ENCODE measurements at regions not wholly inside any gene's neighbourhood (a gene's known extent, or its start where the extent isn't known, plus 50 kb on each side); places are given as distances from the start of the nearest gene placed in this dataset.

- POLR2A ChIA-PET: no interaction called here
- Histone ChIP-seq H3K4me3 (ENCODE audit: control extremely low read depth in 1 of 5, extremely low read depth in 1 of 5, insufficient read depth in 1 of 5, low read depth in 2 of 5, low read length in 4 of 5) (no peak overlapping the region), H3K9me3 (ENCODE audit: control extremely low read depth in 1 of 3, control insufficient read depth in 2 of 3, insufficient read depth in 1 of 3, low read length in 2 of 3) (peaks cover 0 to 10% (median 0%) of the 10 kb centered on the region in 3 donors), H2AFZ (ENCODE audit: insufficient read depth, low read depth, low read length, poor library complexity, severe bottlenecking) (no peak overlapping the region), H3K4me1 (ENCODE audit: control insufficient read depth in 2 of 2, insufficient read depth in 2 of 2, low read length in 2 of 2) (no peaks in the 10 kb centered on the region), H3K9ac (ENCODE audit: low read length) (no peak overlapping the region), H3K36me3 (replicated peaks in 1 of 2; ENCODE audit: control extremely low read depth in 1 of 2, control insufficient read depth in 1 of 2, extremely low read depth in 1 of 2, insufficient read depth in 2 of 2, low read length in 1 of 2) (no peaks in the 10 kb centered on the region), H3K27ac (ENCODE audit: low read length in 2 of 2) (no peak overlapping the region), H4K20me1 (ENCODE audit: control insufficient read depth, insufficient read depth, low read length, poor library complexity, severe bottlenecking) (no peaks in the 10 kb centered on the region), H3K4me2 (replicated peaks; ENCODE audit: low read depth, low read length, poor library complexity, severe bottlenecking) (no peak overlapping the region), H3K27me3 (replicated peaks in 1 of 4; ENCODE audit: control extremely low read depth in 1 of 4, control insufficient read depth in 3 of 4, insufficient read depth in 4 of 4, low read length in 3 of 4) (no peaks in the 10 kb centered on the region), H3K79me2 (ENCODE audit: control insufficient read depth, insufficient read depth, low read length) (no peaks in the 10 kb centered on the region)
- intact Hi-C loops (cut with micrococcal nuclease): no loop called here
- TF ChIP-seq CTCF (IDR thresholded peaks at IDR 0.05): no peak
- no peak for TF ChIP-seq EZH2 (IDR thresholded peaks at IDR 0.05; ENCODE audit: borderline replicate concordance, insufficient read depth, low read depth, low read length, poor library complexity, severe bottlenecking)
- DNase-seq (no peak), ATAC-seq (ENCODE audit: low read depth) (no peak)
- no peak overlapping the region for H3K4me3 Mint-ChIP-seq
- H3K27ac Mint-ChIP-seq: no peak overlapping the region
- CTCF ChIA-PET: no interaction called here
- 93% methylated on average over 19 of the region's 32 CpGs for WGBS (ENCODE audit: insufficient coverage)
- H3K9me3 Mint-ChIP-seq (ENCODE audit: insufficient read depth): no peaks in the 10 kb centered on the region
- H3K27me3 Mint-ChIP-seq: peaks cover 4% of the 10 kb centered on the region
- H3K4me1 Mint-ChIP-seq: no peaks in the 10 kb centered on the region
These were observed 623.6 kb downstream of the BRD1 start for GRCh38 chr22:49203859-49204598.

- peaks cover 4% of the 10 kb centered on the region for H3K27me3 Mint-ChIP-seq
- ATAC-seq (ENCODE audit: low read depth) (no peak), DNase-seq (no peak)
- no peaks in the 10 kb centered on the region for H3K9me3 Mint-ChIP-seq (ENCODE audit: insufficient read depth)
- Histone ChIP-seq H3K79me2 (ENCODE audit: control insufficient read depth, insufficient read depth, low read length) (no peaks in the 10 kb centered on the region), H2AFZ (ENCODE audit: insufficient read depth, low read depth, low read length, poor library complexity, severe bottlenecking) (no peak overlapping the region), H4K20me1 (ENCODE audit: control insufficient read depth, insufficient read depth, low read length, poor library complexity, severe bottlenecking) (no peaks in the 10 kb centered on the region), H3K9ac (ENCODE audit: low read length) (no peak overlapping the region), H3K4me1 (ENCODE audit: control insufficient read depth in 2 of 2, insufficient read depth in 2 of 2, low read length in 2 of 2) (no peaks in the 10 kb centered on the region), H3K4me2 (replicated peaks; ENCODE audit: low read depth, low read length, poor library complexity, severe bottlenecking) (no peak overlapping the region), H3K9me3 (ENCODE audit: control extremely low read depth in 1 of 3, control insufficient read depth in 2 of 3, insufficient read depth in 1 of 3, low read length in 2 of 3) (peaks cover 0 to 5% (median 0%) of the 10 kb centered on the region in 3 donors), H3K27ac (ENCODE audit: low read length in 2 of 2) (no peak overlapping the region), H3K36me3 (replicated peaks in 1 of 2; ENCODE audit: control extremely low read depth in 1 of 2, control insufficient read depth in 1 of 2, extremely low read depth in 1 of 2, insufficient read depth in 2 of 2, low read length in 1 of 2) (no peaks in the 10 kb centered on the region), H3K27me3 (replicated peaks in 1 of 4; ENCODE audit: control extremely low read depth in 1 of 4, control insufficient read depth in 3 of 4, insufficient read depth in 4 of 4, low read length in 3 of 4) (no peaks in the 10 kb centered on the region), H3K4me3 (ENCODE audit: control extremely low read depth in 1 of 5, extremely low read depth in 1 of 5, insufficient read depth in 1 of 5, low read depth in 2 of 5, low read length in 4 of 5) (no peak overlapping the region)
- no peak for TF ChIP-seq EZH2 (IDR thresholded peaks at IDR 0.05; ENCODE audit: borderline replicate concordance, insufficient read depth, low read depth, low read length, poor library complexity, severe bottlenecking)
- TF ChIP-seq CTCF (IDR thresholded peaks at IDR 0.05): no peak
- POLR2A ChIA-PET: no interaction called here
- intact Hi-C loops (cut with micrococcal nuclease): no loop called here
- WGBS (ENCODE audit: insufficient coverage): 81% methylated on average over 32 of the region's 38 CpGs
- H3K4me3 Mint-ChIP-seq: no peak overlapping the region
- CTCF ChIA-PET: no interaction called here
- no peak overlapping the region for H3K27ac Mint-ChIP-seq
- no peaks in the 10 kb centered on the region for H3K4me1 Mint-ChIP-seq
These were observed 624.4 kb downstream of the BRD1 start for GRCh38 chr22:49203091-49203858.
